IMR-90 (cell line): ENCODE measurements at regions not wholly inside any gene's neighbourhood (a gene's known extent, or its start where the extent isn't known, plus 50 kb on each side); places are given as distances from the start of the nearest gene placed in this dataset.
A peak's percentile ranks its signal among the peaks of the same experiment; 100 is the strongest.

Experiments used
- ATAC-seq: fragments of 200-7000 bp; cut with Tn5 transposase; 2 replicates; pipeline ENCODE4 v1.9.1; 2020; ENCODE audit warnings: low read depth, mild to moderate bottlenecking, moderate library complexity
- BruUV-seq: library from RNA; stranded (reverse); fragments of 400-500 nt; replicated peaks from 2 replicates; lab custom pipeline; 2021; lab: Mats Ljungman, UMichigan
- CTCF ChIA-PET: fragments of 300-600 bp; formaldehyde crosslinking; extraction: SDS; loops from one replicate; lab custom pipeline; 2021; ENCODE audit warnings: antibody characterized with exemption; lab: Yijun Ruan, JAX
- POLR2A ChIA-PET: fragments of 300-600 bp; sonication (Branson Sonifier 250); formaldehyde crosslinking; loops from one replicate; lab custom pipeline; 2022; ENCODE audit warnings: antibody characterized with exemption; ENCODE audit not compliant: unreplicated experiment; lab: Charles Lee
- DNase-seq: peaks from one replicate; pipeline ENCODE4 v3.0.0; 2013
- H2AFZ ChIP-seq: replicated peaks from 2 replicates; pipeline ENCODE3; 2013; ENCODE audit warnings: low read length, mild to moderate bottlenecking; ENCODE audit not compliant: poor library complexity
- H2AK5ac ChIP-seq: 2 replicates; pipeline ENCODE4 v1.6.1; 2013; ENCODE audit warnings: low read depth, low read length, inconsistent platforms
- H2AK9ac ChIP-seq: replicated peaks from 2 replicates; pipeline ENCODE3; 2013; ENCODE audit warnings: mild to moderate bottlenecking, low read depth, low read length, moderate library complexity; ENCODE audit not compliant: poor library complexity
- H2BK120ac ChIP-seq: 2 replicates; pipeline ENCODE4 v1.6.1; 2013; ENCODE audit warnings: low read depth, low read length, inconsistent platforms
- H2BK15ac ChIP-seq: 3 replicates; pipeline ENCODE4 v1.6.1; 2013; ENCODE audit warnings: low read depth, low read length, inconsistent platforms
- H2BK20ac ChIP-seq: 2 replicates; pipeline ENCODE4 v1.6.1; 2013; ENCODE audit warnings: low read depth, mild to moderate bottlenecking, inconsistent platforms, low read length, moderate library complexity
- H2BK5ac ChIP-seq: 2 replicates; pipeline ENCODE4 v1.6.1; 2013; ENCODE audit warnings: mild to moderate bottlenecking, low read depth, low read length, inconsistent platforms; ENCODE audit not compliant: poor library complexity, severe bottlenecking
- H3K14ac ChIP-seq: replicated peaks from 2 replicates; pipeline ENCODE4 v1.6.1; 2013; ENCODE audit warnings: low read depth, low read length, inconsistent platforms
- H3K18ac ChIP-seq: 2 replicates; pipeline ENCODE4 v1.6.1; 2013; ENCODE audit warnings: low read depth, low read length, control low read depth
- H3K23ac ChIP-seq: 2 replicates; pipeline ENCODE4 v1.6.1; 2013; ENCODE audit warnings: low read depth, low read length, inconsistent platforms
- H3K27ac ChIP-seq: 2 replicates; pipeline ENCODE4 v1.5.1; 2013; ENCODE audit warnings: mild to moderate bottlenecking, control low read depth, low read length; ENCODE audit not compliant: insufficient read depth
- H3K27me3 ChIP-seq: 2 replicates; pipeline ENCODE4 v1.6.1; 2013; ENCODE audit warnings: low read length; ENCODE audit not compliant: control insufficient read depth, insufficient read depth
- H3K36me3 ChIP-seq: 2 replicates; pipeline ENCODE4 v1.6.1; 2013; ENCODE audit warnings: low read length, mixed read lengths; ENCODE audit not compliant: control insufficient read depth, insufficient read depth
- H3K4ac ChIP-seq: 2 replicates; pipeline ENCODE4 v1.6.1; 2013; ENCODE audit warnings: low read depth, low read length, inconsistent platforms
- H3K4me1 ChIP-seq: 2 replicates; pipeline ENCODE4 v1.6.1; 2013; ENCODE audit warnings: low read length, mixed read lengths; ENCODE audit not compliant: control insufficient read depth, insufficient read depth
- H3K4me2 ChIP-seq: 2 replicates; pipeline ENCODE4 v1.6.1; 2013; ENCODE audit warnings: low read depth, mild to moderate bottlenecking, control low read depth, low read length, moderate library complexity
- H3K4me3 ChIP-seq: 2 replicates; pipeline ENCODE4 v1.5.1; 2013; ENCODE audit warnings: low read depth, mild to moderate bottlenecking, control low read depth, low read length, moderate library complexity; ENCODE audit not compliant: insufficient read depth
- H3K56ac ChIP-seq: 2 replicates; pipeline ENCODE4 v1.6.1; 2013; ENCODE audit warnings: low read length, inconsistent platforms; ENCODE audit not compliant: insufficient read depth; ENCODE audit errors: extremely low read depth
- H3K79me1 ChIP-seq, 2 experiments: 2 replicates each; pipeline ENCODE4 v1.6.1; 2013; ENCODE audit warnings: low read length in 2 of 2, inconsistent platforms in 1 of 2, low read depth in 1 of 2
- H3K9ac ChIP-seq: 2 replicates; pipeline ENCODE4 v1.6.1; 2013; ENCODE audit warnings: low read depth, low read length, control low read depth
- H3K9me1 ChIP-seq: 2 replicates; pipeline ENCODE4 v1.6.1; 2013; ENCODE audit warnings: low read length, inconsistent platforms; ENCODE audit not compliant: insufficient read depth
- H3K9me3 ChIP-seq: 2 replicates; pipeline ENCODE4 v1.6.1; 2013; ENCODE audit warnings: low read length; ENCODE audit not compliant: control insufficient read depth, insufficient read depth
- H4K20me1 ChIP-seq: 2 replicates; pipeline ENCODE4 v1.6.1; 2013; ENCODE audit warnings: low read length, inconsistent platforms; ENCODE audit not compliant: insufficient read depth
- H4K5ac ChIP-seq: 2 replicates; pipeline ENCODE4 v1.6.1; 2013; ENCODE audit warnings: mild to moderate bottlenecking, low read depth, low read length, control low read depth
- H4K8ac ChIP-seq, 2 experiments: 2 replicates each; pipeline ENCODE4 v1.6.1; 2013; ENCODE audit warnings: low read depth in 2 of 2, low read length in 2 of 2, control low read depth in 1 of 2, inconsistent platforms in 1 of 2
- H4K91ac ChIP-seq: 2 replicates; pipeline ENCODE4 v1.6.1; 2013; ENCODE audit warnings: low read depth, low read length, inconsistent platforms; ENCODE audit not compliant: insufficient read depth
- CEBPB ChIP-seq: IDR thresholded peaks from 2 replicates; pipeline ENCODE4 v1.6.1; 2012; ENCODE audit warnings: low read depth, low read length, improper control_type of control experiment
- MAFK ChIP-seq: IDR thresholded peaks from 2 replicates; pipeline ENCODE4 v1.6.1; 2012; ENCODE audit warnings: low read depth, low read length, improper control_type of control experiment
- POLR2A ChIP-seq: IDR thresholded peaks from 2 replicates; pipeline ENCODE4 v1.6.1; 2012; ENCODE audit warnings: mild to moderate bottlenecking, low read depth, low read length
- WGBS, 2 experiments: methylation state at CpG; one replicate each; pipeline versions ENCODE4 v1.1.5 to v1.1.7; 2013; ENCODE audit warnings: missing lambda C conversion rate in 2 of 2; ENCODE audit not compliant: insufficient read length in 1 of 2; ENCODE audit errors: extremely low coverage in 2 of 2; 5-methylcytosine and 5-hydroxymethylcytosine counted together
- dilution Hi-C: fragments of 300-500 bp; cut with HindIII; formaldehyde crosslinking; loops from one replicate; pipeline ENCODE4 v1.14.3; 2018; ENCODE audit warnings: low sequenced_read_pairs; ENCODE audit not compliant: unreplicated experiment
- in situ Hi-C: fragments of 300-500 bp; cut with MboI; formaldehyde crosslinking; loops from 3 replicates; pipeline ENCODE4 v1.14.3; 2019; ENCODE audit warnings: low sequenced_read_pairs, inconsistent platforms, mixed read lengths
- intact Hi-C: fragments of 100-400 bp; cut with micrococcal nuclease; formaldehyde crosslinking; loops from 2 replicates; pipeline ENCODE4 v1.10.0; 2022

DNA sequence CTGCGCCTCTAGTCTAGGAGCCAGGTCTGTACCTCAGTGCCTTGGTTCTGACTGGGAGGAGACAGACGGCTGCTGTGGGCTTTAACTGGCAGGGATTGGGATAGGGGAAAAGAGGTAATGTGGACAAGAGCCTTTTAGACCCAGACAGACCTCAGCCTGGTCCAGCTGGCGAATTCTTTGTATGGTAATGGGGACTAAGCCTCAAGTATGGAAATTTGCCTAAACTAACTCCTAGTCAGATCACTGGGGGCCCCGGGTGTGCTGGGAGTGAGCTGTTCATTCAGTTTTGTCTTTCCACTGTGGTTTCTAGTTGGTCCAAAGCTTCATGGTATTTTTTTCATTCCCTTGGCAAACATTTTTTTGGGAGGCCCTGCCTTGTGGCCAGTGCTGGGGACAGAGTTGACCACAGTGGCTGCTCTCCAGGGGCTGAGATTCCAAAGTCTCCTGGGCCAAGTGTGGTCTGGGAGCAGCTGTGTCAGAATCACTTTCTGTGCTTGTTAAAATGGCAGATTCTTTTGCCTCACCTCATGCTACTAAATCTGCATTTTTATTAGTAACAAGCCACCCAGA, 261.4 kb upstream of the C2CD4B start:
- no peak for DNase-seq
- Histone ChIP-seq H3K27ac (no peak overlapping the region), H4K20me1 (peaks cover 5% of the 10 kb centered on the region; the same call in 1 of the 2 replicates), H2AK5ac (no peak overlapping the region), H2BK5ac (no peak overlapping the region), H2BK15ac (no peak overlapping the region), H3K18ac (no peak overlapping the region), H3K4me3 (no peak overlapping the region), H4K8ac (no peak overlapping the region), H3K9ac (no peak overlapping the region), H4K5ac (no peak overlapping the region), H3K56ac (no peak overlapping the region), H2AFZ (no peak overlapping the region), H3K23ac (no peak overlapping the region), H3K27me3 (no peaks in the 10 kb centered on the region), H2AK9ac (no peak overlapping the region), H3K9me1 (peaks cover 12% of the 10 kb centered on the region; the same call in 1 of the 2 replicates), H3K4me2 (no peak overlapping the region), H3K9me3 (no peaks in the 10 kb centered on the region), H3K4me1 (peaks cover 8% of the 10 kb centered on the region; the same call in 1 of the 2 replicates), H3K79me1 (peaks cover 3 to 21% of the 10 kb centered on the region in 2 experiments; a peak in 3 of 4 replicates), H3K14ac (no peak overlapping the region), H4K91ac (no peak overlapping the region), H3K4ac (no peak overlapping the region; the same call in 1 of the 2 replicates), H3K36me3 (no peaks in the 10 kb centered on the region), H2BK20ac (no peak overlapping the region), H2BK120ac (no peak overlapping the region)
- intact Hi-C loops (no loop called here), dilution Hi-C loops (no loop called here), in situ Hi-C loops (no loop called here)
- BruUV-seq, result no TSS peak
- TF ChIP-seq MAFK (no peak), POLR2A (no peak), CEBPB (no peak)
- POLR2A ChIA-PET, result no interaction called here
- no CpG with 5 or more reads among the region's 4 CpGs for WGBS, 2 experiments
- peak; percentile 42; the same call in 1 of the 2 replicates for ATAC-seq
- CTCF ChIA-PET, result no interaction called here
